Glomerular endothelial cell (primary cell): ENCODE measurements at regions not wholly inside any gene's neighbourhood (a gene's known extent, or its start where the extent isn't known, plus 50 kb on each side); places are given as distances from the start of the nearest gene placed in this dataset.

Experiments
- DNase-seq: peaks from one replicate; pipeline ENCODE4 v3.0.0-alpha.2; 2011; ENCODE audit warnings: low read depth, low spot score; ENCODE audit errors: extremely low read depth

DNA sequence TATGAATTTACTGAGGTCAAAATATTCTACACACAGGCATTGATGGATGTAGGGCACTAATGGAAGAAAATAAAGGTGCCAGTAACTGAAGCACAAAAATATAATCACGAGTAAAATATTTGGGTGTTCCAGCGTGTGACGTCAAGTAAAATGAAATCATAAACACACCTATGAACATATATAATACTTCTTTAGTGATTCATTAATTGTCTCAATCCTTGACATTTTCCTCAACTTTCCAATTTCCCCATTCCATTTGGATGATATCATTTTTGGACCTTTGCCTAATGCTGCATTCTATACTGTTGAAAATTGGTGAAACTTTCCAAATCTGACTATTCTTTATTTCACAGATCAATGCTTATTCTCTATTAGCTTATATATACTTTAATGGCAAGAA is 649.3 kb downstream of the GALC start:
- no peak for DNase-seq

DNA sequence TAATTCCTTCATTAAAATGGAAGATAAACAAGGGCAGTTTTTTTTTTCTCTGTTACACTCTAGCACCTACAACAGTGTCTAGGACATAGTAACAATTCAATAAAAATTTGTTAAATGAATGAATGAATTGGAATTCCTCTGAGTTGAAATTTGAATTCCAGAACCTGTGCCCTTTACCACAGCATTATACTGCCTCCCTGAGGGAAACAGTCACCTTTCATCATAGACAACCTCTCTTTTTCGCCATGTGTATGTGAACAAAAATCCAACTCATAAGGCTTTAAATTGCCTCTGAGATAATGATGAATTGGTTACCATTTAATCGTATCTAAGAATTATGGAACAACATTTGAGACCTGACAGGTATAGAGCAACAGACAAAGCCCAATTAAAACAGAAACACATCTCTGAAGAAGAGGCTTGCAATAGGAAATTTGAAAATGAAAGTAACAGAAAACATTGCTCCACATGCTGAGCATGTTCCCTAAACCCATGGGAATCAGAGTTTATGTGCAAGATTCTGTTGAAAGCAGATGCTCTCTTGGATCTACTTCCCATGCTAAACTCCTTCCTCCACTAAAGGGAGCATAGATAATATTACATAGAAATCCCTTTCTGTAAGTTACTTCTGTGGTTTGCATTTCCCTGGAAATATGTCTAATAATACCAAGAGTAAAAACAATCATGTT is 657.8 kb downstream of the GALC start:
- no peak for DNase-seq

- no peak for DNase-seq
These were observed 661.0 kb downstream of the GALC start for GRCh38 chr14:87331991-87332390.

- no peak for DNase-seq
These were observed 667.2 kb downstream of the GALC start for GRCh38 chr14:87325741-87326140.

DNA sequence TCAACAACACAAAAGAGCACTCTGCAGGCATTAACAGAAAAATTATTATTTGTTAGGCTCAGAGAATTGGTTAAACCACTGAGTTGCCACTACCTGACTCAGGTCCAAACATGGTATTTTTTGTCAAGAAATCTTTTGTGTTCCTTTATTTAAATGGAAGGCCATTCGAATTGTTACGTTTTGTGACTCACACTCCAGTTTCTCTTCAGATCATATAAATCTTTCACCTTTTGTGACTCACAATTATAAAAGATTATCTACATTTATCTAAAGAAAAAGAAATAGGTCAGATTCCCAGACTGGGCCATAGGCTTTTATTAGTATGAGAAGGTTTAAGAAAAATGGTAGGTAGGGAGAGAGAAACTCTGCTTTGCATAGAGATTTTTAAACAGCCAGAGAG is 669.8 kb downstream of the GALC start:
- DNase-seq, result no peak

- no peak for DNase-seq
These were observed 671.4 kb downstream of the GALC start for GRCh38 chr14:87321548-87321947.

- DNase-seq, result no peak
These were observed 680.1 kb downstream of the GALC start for GRCh38 chr14:87312894-87313205.

GRCh38 chr14:87312169-87312893 is 680.7 kb downstream of the GALC start:
- no peak for DNase-seq

- DNase-seq, result no peak
These were observed 683.4 kb downstream of the GALC start for GRCh38 chr14:87309557-87309956.

GRCh38 chr14:87306409-87307168 is 686.4 kb downstream of the GALC start:
- DNase-seq, result no peak

- DNase-seq, result no peak
These were observed 687.6 kb downstream of the GALC start for GRCh38 chr14:87305345-87305744.

DNA sequence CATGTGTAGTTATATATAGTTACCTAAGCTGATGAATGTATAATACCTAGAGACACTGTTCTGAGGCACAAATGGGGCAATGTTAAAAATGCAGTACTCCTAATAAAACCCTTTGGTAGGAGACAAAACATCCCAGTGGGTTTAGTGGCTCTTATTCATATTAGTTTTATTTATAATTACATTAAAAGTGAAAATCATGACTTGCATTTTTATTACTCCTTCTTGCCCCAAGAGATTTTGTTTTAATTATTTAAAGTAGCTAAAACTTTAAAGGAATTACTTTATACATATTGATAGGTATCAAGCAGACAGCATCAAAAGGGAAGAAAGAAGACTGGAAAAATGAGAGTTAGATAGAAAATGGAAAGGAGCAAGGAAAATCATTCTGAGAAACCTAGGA is 688.6 kb downstream of the GALC start:
- DNase-seq, result no peak

DNA sequence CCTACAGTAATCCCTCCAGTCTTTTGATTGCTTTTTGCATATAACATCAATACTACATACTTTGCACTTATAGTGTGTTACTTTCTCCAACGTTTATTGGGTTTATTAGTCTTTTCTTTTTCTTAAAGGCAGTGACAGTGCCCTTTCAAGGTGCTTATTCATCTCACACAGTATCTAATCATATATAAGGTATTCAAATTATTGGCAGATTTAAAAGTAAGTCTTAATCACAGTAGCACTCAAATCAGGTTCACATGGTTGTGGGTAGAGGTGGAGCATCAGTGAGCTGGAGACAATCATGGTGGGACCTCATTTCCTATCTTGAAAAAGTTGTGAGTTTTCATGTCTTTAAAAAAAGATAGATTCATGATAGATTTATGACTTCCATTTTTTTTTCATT is 706.2 kb downstream of the GALC start:
- no peak for DNase-seq

GRCh38 chr14:87286191-87286590 is 706.8 kb downstream of the GALC start:
- no peak for DNase-seq

GRCh38 chr14:87285506-87285905 is 707.5 kb downstream of the GALC start:
- no peak for DNase-seq

GRCh38 chr14:87283547-87283946 is 709.4 kb downstream of the GALC start:
- DNase-seq, result no peak

- no peak for DNase-seq
These were observed 710.7 kb downstream of the GALC start for GRCh38 chr14:87282266-87282665.

- no peak for DNase-seq
These were observed 714.6 kb downstream of the GALC start for GRCh38 chr14:87278415-87278814.

- no peak for DNase-seq
These were observed 721.7 kb downstream of the GALC start for GRCh38 chr14:87271331-87271730.

DNA sequence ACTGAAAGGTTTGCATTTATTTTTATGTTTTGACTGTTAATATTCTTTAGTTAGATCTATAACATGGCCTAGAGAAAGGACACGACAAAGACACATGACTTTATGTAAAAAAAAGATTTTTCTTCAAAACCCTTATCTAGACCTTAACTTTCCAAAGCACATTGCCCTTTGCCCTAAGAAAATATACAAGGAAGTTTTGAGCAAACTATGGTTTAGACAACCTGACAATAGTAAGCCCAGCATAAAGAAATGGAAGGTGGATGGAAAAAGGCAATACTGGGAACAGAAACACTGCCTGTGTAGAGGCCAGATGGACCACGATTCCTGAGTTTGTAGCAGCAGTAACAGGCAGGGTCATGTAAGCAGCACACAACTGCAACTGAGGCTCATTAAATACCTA is 724.0 kb downstream of the GALC start:
- DNase-seq, result no peak

DNA sequence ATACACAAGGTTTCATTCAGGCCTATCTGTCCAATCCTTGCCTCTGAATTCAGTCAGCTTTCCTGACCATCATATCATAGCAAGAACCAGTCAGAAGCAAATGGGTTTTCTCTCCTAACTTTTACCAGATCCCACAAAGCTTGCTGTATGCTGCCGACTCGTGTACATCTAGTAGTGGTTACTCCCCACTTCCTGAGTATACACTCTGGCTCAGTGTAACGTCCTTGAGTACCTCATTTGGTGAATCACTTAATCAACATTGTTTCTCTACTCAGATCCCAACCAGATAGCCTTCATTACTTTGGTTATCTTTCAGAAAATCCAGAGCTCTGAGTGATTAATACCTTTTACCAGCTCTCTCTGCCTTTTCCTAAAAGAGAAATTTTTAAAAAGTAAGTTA is 728.2 kb downstream of the GALC start:
- no peak for DNase-seq

GRCh38 chr14:87264272-87264785 is 728.7 kb downstream of the GALC start:
- no peak for DNase-seq
